ENCODE measurements at regions not wholly inside any gene's neighbourhood (a gene's known extent, or its start where the extent isn't known, plus 50 kb on each side); places are given as distances from the start of the nearest gene placed in this dataset.

DNA sequence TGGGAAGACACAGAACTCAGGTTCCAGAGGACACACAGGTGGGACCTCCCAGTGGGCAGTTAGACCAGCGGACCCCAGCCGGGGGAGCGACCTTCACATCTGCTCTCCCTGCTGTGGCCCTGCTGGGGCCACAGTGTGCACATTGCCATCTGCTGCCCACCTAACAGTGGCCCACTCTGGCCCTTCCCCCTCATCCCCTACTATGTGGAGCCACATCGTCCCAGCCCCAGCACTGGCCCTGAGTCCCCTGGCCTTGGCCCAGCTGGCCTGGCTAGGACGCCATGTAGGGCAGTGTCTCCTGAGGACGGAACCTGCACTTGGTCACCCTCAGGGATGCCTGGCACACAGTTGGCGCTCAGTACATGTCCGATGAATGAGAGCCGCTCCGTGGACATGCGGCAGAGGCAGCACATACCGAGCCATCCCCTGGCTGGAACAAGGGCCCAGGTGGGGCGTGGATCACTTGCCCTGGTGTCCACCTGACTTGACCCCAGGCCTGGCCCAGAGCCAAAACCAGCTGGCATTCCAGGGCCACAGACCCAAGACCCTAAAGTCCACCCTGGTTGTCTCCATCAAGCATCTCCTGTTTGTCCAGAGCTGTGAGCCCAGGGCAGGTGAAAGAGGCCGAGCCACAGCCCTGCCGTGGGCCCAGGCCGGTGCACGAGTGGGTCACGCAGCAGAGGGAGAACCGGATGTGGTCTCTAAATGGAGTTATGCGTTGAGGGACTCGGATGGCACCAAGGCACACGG is 93.1 kb upstream of the FGF3 start:
- Histone ChIP-seq H3K9me3 (ENCODE audit: insufficient read depth in 2 of 2, low read depth in 1 of 2, low read length in 1 of 2) (no peaks in the 10 kb centered on the region), H3K4ac (replicated peaks; ENCODE audit: insufficient read length, low read depth, low read length) (no peak overlapping the region), H3K18ac (ENCODE audit: extremely low read depth, low read length) (peak overlapping the region; percentile 48; the same call in 1 of the 2 replicates), H3K79me2 (ENCODE audit: control insufficient read depth in 1 of 2, insufficient read depth in 2 of 2, low read length in 2 of 2) (no peaks in the 10 kb centered on the region), H3K56ac (replicated peaks; ENCODE audit: insufficient read length, low read depth, low read length) (no peak overlapping the region), H3K23ac (ENCODE audit: insufficient read length) (no peak overlapping the region), H2AK5ac (ENCODE audit: low read depth, low read length) (0 out of 2 replicates have a peak overlapping the region, but pooled peaks have one; percentile 1), H4K20me1 (replicated peaks in 1 of 2; ENCODE audit: control insufficient read depth in 1 of 2, insufficient read depth in 2 of 2, low read length in 2 of 2) (no peaks in the 10 kb centered on the region), H3K79me1 (ENCODE audit: low read depth, low read length) (no peaks in the 10 kb centered on the region), H3K23me2 (ENCODE audit: low read depth, low read length) (no peaks in the 10 kb centered on the region), H2AFZ (ENCODE audit: low read length) (no peak overlapping the region), H2BK15ac (ENCODE audit: low read length) (peak overlapping the region; percentile 53; the same call in 1 of the 2 replicates), H3K4me1 (replicated peaks in 1 of 4; ENCODE audit: control insufficient read depth in 3 of 4, insufficient read depth in 4 of 4, low read length in 3 of 4) (peaks cover 0 to 3% (median 0%) of the 10 kb centered on the region in 4 experiments; a peak in 2 of 7 replicates), H2BK5ac (ENCODE audit: low read depth, low read length) (no peak overlapping the region), H2BK20ac (ENCODE audit: low read length) (no peak overlapping the region), H2BK12ac (ENCODE audit: low read depth, low read length) (peak overlapping the region; percentile 60; the same call in 1 of the 2 replicates), H2BK120ac (replicated peaks; ENCODE audit: low read depth, low read length) (no peak overlapping the region), H3K36me3 (ENCODE audit: control insufficient read depth in 2 of 4, insufficient read depth in 4 of 4, low read length in 3 of 4) (no peaks in the 10 kb centered on the region), H3K9ac (replicated peaks in 1 of 4; ENCODE audit: extremely low read depth in 1 of 4, low read depth in 3 of 4, low read length in 3 of 4) (no peak overlapping the region), H3K4me2 (ENCODE audit: insufficient read depth in 1 of 2, low read depth in 2 of 2, low read length in 2 of 2) (no peak overlapping the region), H3K27ac (ENCODE audit: low read depth, low read length) (no peak overlapping the region), H4K5ac (ENCODE audit: insufficient read length, low read depth, low read length) (peak overlapping the region; percentile 40), H3K4me3 (ENCODE audit: extremely low read depth in 1 of 4, insufficient read depth in 2 of 4, low read depth in 3 of 4, low read length in 4 of 4) (no peak overlapping the region), H3K14ac (ENCODE audit: insufficient read length) (no peak overlapping the region), H3K27me3 (replicated peaks in 1 of 4; ENCODE audit: control insufficient read depth in 3 of 4, extremely low read depth in 1 of 4, insufficient read depth in 3 of 4, low read length in 3 of 4) (peaks cover 0 to 11% (median 2%) of the 10 kb centered on the region in 4 experiments; a peak in 5 of 7 replicates), H4K91ac (replicated peaks; ENCODE audit: insufficient read length, low read length) (no peak overlapping the region), H4K8ac (ENCODE audit: extremely low read depth, insufficient read depth, low read length) (no peak overlapping the region; the same call in 1 of the 2 replicates)
- POLR2A ChIA-PET (ENCODE audit: partially characterized antibody), result interaction anchor here (1.0 kb wide), 2 partner anchors 20 to 66 kb away, joined by 3 to 4 read pairs; no protein-coding TSS in a partner anchor
- FAIRE-seq (no peak), DNase-seq (ENCODE audit: low read depth in 1 of 2, low spot score in 2 of 2) (no peak)
- CTCF ChIA-PET (ENCODE audit: partially characterized antibody), result interaction anchor here (0.9 to 10.8 kb wide), 21 partner anchors 10 to 286 kb away, joined by 3 to 173 read pairs (median 4); no protein-coding TSS in a partner anchor
- 88% methylated on average over 20 of the region's 22 CpGs; no CpG with 5 or more reads in 1 of the 2 experiments for WGBS, 2 experiments (ENCODE audit: extremely low coverage in 1 of 2, insufficient coverage in 1 of 2, insufficient read length in 1 of 2, insufficient replicate concordance in 2 of 2, low coverage in 1 of 2, low lambda C conversion rate in 2 of 2, missing lambda C conversion rate in 1 of 2)
- TF ChIP-seq EZH2 (IDR thresholded peaks at IDR 0.05; ENCODE audit: low read depth, low read length, severe bottlenecking) (no peak), SP4 (IDR thresholded peaks at IDR 0.05; ENCODE audit: low read length) (no peak)
